Karpas-422 (cell line): ENCODE measurements at regions not wholly inside any gene's neighbourhood (a gene's known extent, or its start where the extent isn't known, plus 50 kb on each side); places are given as distances from the start of the nearest gene placed in this dataset.

ENCODE experiments used
- DNase-seq: peaks from one replicate; pipeline ENCODE4 v3.0.0-alpha.2; 2015
- H2AFZ ChIP-seq: fragments of 200-600 bp; sonication (generic); 2 replicates; pipeline ENCODE4 v1.6.1; 2014; ENCODE audit warnings: antibody characterized with exemption, low read length, mixed read lengths
- H3K27ac ChIP-seq: fragments of 200-600 bp; sonication (generic); 2 replicates; pipeline ENCODE4 v1.5.1; 2014; ENCODE audit warnings: mild to moderate bottlenecking, low read length, moderate library complexity
- H3K27me3 ChIP-seq: fragments of 200-600 bp; sonication (generic); 2 replicates; pipeline ENCODE4 v1.6.1; 2014; ENCODE audit warnings: low read length, mixed read lengths
- H3K36me3 ChIP-seq: fragments of 200-600 bp; sonication (generic); 2 replicates; pipeline ENCODE4 v1.6.1; 2014; ENCODE audit warnings: low read length, mixed read lengths; ENCODE audit not compliant: insufficient read depth
- H3K4me1 ChIP-seq: fragments of 200-600 bp; sonication (generic); 2 replicates; pipeline ENCODE4 v1.6.1; 2014; ENCODE audit warnings: mild to moderate bottlenecking, low read length, mixed read lengths
- H3K4me2 ChIP-seq: fragments of 200-600 bp; sonication (generic); 2 replicates; pipeline ENCODE4 v1.6.1; 2014; ENCODE audit warnings: low read length, low read depth, mild to moderate bottlenecking; ENCODE audit not compliant: poor library complexity, severe bottlenecking
- H3K4me3 ChIP-seq: fragments of 200-600 bp; sonication (generic); 2 replicates; pipeline ENCODE4 v1.5.1; 2014; ENCODE audit warnings: mild to moderate bottlenecking, antibody characterized with exemption, low read length, mixed read lengths
- H3K79me2 ChIP-seq: fragments of 200-600 bp; sonication (generic); 2 replicates; pipeline ENCODE4 v1.6.1; 2014; ENCODE audit warnings: mild to moderate bottlenecking, low read length, mixed read lengths
- H3K9ac ChIP-seq: fragments of 200-600 bp; sonication (generic); 2 replicates; pipeline ENCODE4 v1.6.0; 2014; ENCODE audit warnings: low read length
- H3K9me2 ChIP-seq: fragments of 200-600 bp; sonication (generic), shearing (Covaris generic); replicated peaks from 2 replicates; pipeline ENCODE4 v1.6.0; 2014; ENCODE audit warnings: mild to moderate bottlenecking, low read length, moderate library complexity; ENCODE audit not compliant: insufficient read depth
- H3K9me3 ChIP-seq: fragments of 300-700, 200-600 bp; sonication (generic); 2 replicates; pipeline ENCODE4 v1.6.1; 2014; ENCODE audit warnings: low read length, mixed read lengths
- H4K20me1 ChIP-seq: fragments of 200-600 bp; sonication (generic); 2 replicates; pipeline ENCODE4 v1.6.1; 2014; ENCODE audit warnings: mild to moderate bottlenecking, antibody characterized with exemption, low read length, low read depth; ENCODE audit not compliant: insufficient read depth

DNA sequence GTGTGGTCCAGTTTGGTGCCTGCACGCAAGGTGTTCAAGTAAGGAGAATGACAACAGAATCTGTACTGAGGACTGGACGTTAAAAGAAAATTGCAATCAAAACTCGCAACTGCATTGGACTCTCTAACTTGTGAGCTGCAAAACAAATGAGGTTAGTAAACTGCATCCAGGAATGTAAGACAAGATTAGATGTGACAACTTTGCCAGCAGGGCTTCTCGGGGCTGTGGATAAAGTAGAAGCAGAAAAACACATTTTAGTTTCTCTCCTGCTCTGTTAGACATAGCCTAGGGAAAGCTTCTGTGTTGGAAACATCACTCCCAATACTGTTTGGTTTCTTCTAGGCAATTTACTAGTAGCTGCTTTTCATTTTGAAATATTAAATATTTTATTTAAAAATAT lies 338.2 kb upstream of the NAV3 start:
- Histone ChIP-seq H3K36me3 (no peaks in the 10 kb centered on the region), H2AFZ (no peak overlapping the region), H3K9ac (no peak overlapping the region), H3K9me3 (no peaks in the 10 kb centered on the region), H3K4me3 (no peak overlapping the region), H3K4me1 (no peaks in the 10 kb centered on the region), H3K27ac (no peak overlapping the region), H3K4me2 (no peak overlapping the region), H3K9me2 (no peaks in the 10 kb centered on the region), H3K27me3 (no peaks in the 10 kb centered on the region), H4K20me1 (no peaks in the 10 kb centered on the region), H3K79me2 (no peaks in the 10 kb centered on the region)
- no peak for DNase-seq

DNA sequence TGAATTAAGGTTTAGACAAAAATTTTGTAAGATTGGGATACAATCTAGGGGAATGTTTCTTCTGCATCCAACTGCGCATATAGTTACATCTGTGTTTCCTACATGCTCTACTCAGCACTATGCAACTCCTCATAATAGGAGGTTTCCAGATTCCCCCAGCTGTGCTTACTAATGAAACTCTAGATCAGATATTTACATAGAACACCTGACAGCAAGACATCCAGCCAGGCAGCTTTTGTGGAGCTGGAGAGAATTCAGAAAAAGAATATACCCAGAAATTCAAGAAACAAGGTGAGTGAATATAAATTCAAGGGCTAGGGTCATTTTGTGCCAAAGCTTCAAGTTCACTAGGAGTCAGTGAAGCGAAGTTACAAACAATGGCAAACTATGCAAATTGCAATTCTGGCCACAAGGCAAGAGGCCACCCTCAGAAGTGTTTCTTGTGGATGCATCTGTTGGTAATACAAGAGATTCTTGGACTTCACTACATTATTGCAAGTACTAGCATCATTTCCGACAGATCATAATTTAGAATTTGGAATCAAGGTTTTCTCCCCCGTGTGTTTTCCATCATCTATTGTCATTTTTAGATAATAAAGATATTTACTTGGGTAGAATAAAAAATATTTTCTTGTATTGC lies 341.2 kb upstream of the NAV3 start:
- Histone ChIP-seq H2AFZ (no peak overlapping the region), H3K9me3 (no peaks in the 10 kb centered on the region), H3K27me3 (no peaks in the 10 kb centered on the region), H3K36me3 (no peaks in the 10 kb centered on the region), H3K9ac (no peak overlapping the region), H3K27ac (no peak overlapping the region), H4K20me1 (no peaks in the 10 kb centered on the region), H3K9me2 (no peaks in the 10 kb centered on the region), H3K4me3 (no peak overlapping the region), H3K4me1 (no peaks in the 10 kb centered on the region), H3K4me2 (no peak overlapping the region), H3K79me2 (no peaks in the 10 kb centered on the region)
- no peak for DNase-seq

DNA sequence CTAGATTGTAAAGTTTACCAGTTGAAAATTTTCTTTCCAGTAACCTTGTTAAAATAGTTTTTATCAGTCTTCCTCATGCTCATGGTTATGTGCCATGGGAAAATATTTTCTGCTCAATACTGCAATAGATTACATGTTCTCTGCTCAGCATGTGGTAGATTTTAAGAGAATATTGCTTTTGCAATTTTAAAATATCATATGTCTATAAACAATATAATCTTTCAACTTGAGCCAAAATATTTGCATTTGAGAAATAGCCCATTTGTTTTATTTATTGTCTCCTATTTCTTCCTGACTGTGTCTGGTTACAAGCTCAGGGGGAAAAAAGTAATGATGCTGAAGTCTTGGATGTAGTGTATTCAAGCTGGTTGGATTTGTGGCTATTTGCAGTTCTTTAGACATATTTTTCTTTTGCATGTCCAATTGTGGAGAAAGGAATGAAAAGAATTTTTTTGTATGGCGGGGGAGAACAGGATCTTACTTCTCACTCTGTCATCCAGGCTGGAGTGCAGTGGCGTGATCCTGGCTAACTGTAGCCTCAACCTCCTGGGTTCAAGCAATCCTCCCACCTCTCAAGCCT lies 342.6 kb upstream of the NAV3 start:
- no peak overlapping the region for H3K27ac ChIP-seq
- no peaks in the 10 kb centered on the region for H3K27me3 ChIP-seq
- H3K9me2 ChIP-seq = no peaks in the 10 kb centered on the region
- no peak for DNase-seq
- H3K4me3 ChIP-seq = no peak overlapping the region
- no peak overlapping the region for H3K4me2 ChIP-seq
- H3K9ac ChIP-seq = no peak overlapping the region
- no peaks in the 10 kb centered on the region for H3K36me3 ChIP-seq
- no peaks in the 10 kb centered on the region for H3K79me2 ChIP-seq
- no peak overlapping the region for H2AFZ ChIP-seq
- H4K20me1 ChIP-seq = no peaks in the 10 kb centered on the region
- no peaks in the 10 kb centered on the region for H3K4me1 ChIP-seq
- no peaks in the 10 kb centered on the region for H3K9me3 ChIP-seq

DNA sequence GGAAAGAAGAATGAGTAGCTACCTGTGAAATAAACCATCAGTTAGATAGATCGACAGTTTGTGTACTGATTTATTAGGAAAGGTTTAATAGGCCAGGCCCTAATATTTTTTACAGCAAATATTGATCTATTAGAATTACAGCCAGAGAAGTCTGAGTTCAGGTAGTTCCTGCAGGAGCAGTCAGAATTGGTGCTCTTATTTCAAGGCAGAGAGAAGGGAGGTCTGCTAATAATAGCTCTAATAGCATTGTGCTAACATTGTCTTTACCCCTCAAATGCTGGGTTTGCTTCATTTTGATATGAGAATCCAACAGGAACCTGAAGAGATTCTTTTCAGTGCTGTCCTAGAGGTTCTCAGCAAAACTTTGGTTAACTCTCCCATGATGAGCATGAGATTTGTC lies 343.8 kb upstream of the NAV3 start:
- H4K20me1 ChIP-seq = no peaks in the 10 kb centered on the region
- H3K27me3 ChIP-seq = no peaks in the 10 kb centered on the region
- no peak overlapping the region for H3K4me2 ChIP-seq
- H3K4me1 ChIP-seq = no peaks in the 10 kb centered on the region
- no peak overlapping the region for H3K9ac ChIP-seq
- H3K27ac ChIP-seq = no peak overlapping the region
- H3K9me2 ChIP-seq = no peaks in the 10 kb centered on the region
- no peak for DNase-seq
- no peak overlapping the region for H2AFZ ChIP-seq
- no peaks in the 10 kb centered on the region for H3K9me3 ChIP-seq
- H3K36me3 ChIP-seq = no peaks in the 10 kb centered on the region
- no peaks in the 10 kb centered on the region for H3K79me2 ChIP-seq
- H3K4me3 ChIP-seq = no peak overlapping the region

DNA sequence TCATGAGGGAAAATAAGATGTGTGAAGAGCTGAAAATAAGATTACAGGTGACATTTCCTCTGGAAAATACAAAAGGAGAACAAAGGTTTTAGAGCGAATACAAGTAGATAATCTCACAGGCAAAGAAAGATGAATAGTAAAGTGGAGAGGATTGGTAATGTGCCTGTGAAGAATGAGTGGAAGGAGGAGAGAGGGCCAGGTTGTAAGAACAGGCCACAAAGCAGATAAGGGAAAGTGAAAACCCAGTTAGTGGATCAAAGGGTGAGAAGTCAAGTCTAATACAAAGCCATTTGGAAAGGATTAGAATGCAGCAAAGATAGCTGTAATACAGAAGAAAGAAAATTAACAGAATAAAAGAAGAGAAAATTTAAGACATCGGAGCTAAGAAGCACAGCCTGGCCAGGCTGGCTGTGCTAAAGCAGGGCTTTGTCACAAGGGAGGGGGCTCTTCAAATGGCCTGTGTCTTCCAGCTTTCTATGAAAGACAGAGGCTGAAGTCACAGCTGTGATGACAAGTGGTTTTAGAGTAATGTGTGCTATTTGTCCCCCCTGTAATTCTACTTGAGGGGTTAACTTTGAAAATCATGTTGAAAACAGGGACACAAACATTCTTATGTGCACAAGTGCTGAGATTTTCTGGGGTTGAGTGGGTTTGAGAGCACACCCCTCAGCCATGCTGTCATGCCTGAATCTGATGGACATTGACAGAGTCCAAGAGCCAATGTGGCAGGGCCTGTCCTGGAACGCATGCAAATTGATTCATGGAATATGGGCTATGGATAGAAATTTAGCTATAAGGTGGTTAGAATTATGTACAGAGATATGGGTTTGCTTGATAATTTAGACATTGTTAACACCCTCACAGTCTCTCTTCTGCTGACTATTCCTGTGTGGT lies 344.5 kb upstream of the NAV3 start:
- Histone ChIP-seq H3K4me2 (no peak overlapping the region), H3K9me3 (no peaks in the 10 kb centered on the region), H3K27ac (no peak overlapping the region), H2AFZ (no peak overlapping the region), H3K27me3 (no peaks in the 10 kb centered on the region), H3K9ac (no peak overlapping the region), H3K36me3 (no peaks in the 10 kb centered on the region), H3K4me3 (no peak overlapping the region), H3K79me2 (no peaks in the 10 kb centered on the region), H4K20me1 (no peaks in the 10 kb centered on the region), H3K9me2 (no peaks in the 10 kb centered on the region), H3K4me1 (no peaks in the 10 kb centered on the region)
- DNase-seq = no peak

DNA sequence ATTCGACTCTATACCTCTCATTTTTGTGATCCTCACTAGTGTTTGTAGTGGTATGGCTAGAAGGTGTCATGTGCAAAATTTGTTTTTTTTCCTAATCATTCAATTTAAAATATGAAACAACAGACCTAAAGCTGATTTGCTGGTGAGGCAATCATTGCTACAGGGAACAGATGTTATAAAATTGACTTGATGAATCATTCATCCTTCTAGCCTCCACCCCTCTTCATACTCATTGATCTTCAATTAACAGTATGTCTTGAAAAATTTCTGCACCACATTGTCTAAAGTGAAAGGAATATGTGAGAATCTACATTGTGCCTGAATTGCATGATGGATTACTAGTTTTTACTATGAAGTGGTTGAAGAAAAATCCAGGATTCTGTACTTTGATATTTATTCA lies 349.0 kb upstream of the NAV3 start:
- Histone ChIP-seq H4K20me1 (no peaks in the 10 kb centered on the region), H3K9me3 (no peaks in the 10 kb centered on the region), H3K9me2 (no peaks in the 10 kb centered on the region), H3K4me3 (no peak overlapping the region), H3K79me2 (no peaks in the 10 kb centered on the region), H3K36me3 (no peaks in the 10 kb centered on the region), H3K4me2 (no peak overlapping the region), H3K9ac (no peak overlapping the region), H3K4me1 (no peaks in the 10 kb centered on the region), H3K27me3 (no peaks in the 10 kb centered on the region), H2AFZ (no peak overlapping the region), H3K27ac (no peak overlapping the region)
- DNase-seq = no peak

DNA sequence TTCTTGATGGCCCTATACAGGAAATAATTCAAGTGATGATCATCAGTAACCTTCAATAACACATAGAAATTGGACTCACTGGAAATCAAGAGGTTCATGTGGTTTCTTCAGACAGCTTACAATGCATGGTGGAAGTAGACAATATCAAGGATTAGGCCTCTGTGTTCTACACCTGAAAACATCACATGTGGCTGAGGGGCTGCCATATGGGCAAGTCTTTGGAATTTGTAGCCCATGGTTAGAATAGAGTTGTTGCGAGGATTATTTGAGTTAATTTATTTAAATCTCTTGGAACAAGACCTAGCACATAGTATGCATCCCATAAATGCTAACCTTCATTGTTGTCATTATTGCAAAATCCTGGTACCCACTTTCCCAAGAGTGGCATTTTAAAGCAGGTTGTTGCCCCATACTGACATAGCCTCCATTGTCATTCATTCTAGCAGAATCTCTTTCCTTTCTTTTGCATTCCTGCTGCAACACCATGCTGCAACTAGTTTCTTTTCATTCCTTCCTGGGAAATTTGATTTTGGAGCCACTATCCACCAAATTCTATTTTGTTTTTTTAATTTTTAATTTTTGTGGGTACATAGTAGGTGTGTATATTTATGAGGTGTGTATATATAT lies 352.7 kb upstream of the NAV3 start:
- H4K20me1 ChIP-seq = no peaks in the 10 kb centered on the region
- H3K9ac ChIP-seq = no peak overlapping the region
- no peak overlapping the region for H3K4me3 ChIP-seq
- no peaks in the 10 kb centered on the region for H3K79me2 ChIP-seq
- no peak overlapping the region for H3K4me2 ChIP-seq
- no peaks in the 10 kb centered on the region for H3K9me2 ChIP-seq
- H3K27me3 ChIP-seq = no peaks in the 10 kb centered on the region
- no peak for DNase-seq
- no peaks in the 10 kb centered on the region for H3K9me3 ChIP-seq
- no peak overlapping the region for H3K27ac ChIP-seq
- H3K4me1 ChIP-seq = no peaks in the 10 kb centered on the region
- H2AFZ ChIP-seq = no peak overlapping the region
- no peaks in the 10 kb centered on the region for H3K36me3 ChIP-seq

DNA sequence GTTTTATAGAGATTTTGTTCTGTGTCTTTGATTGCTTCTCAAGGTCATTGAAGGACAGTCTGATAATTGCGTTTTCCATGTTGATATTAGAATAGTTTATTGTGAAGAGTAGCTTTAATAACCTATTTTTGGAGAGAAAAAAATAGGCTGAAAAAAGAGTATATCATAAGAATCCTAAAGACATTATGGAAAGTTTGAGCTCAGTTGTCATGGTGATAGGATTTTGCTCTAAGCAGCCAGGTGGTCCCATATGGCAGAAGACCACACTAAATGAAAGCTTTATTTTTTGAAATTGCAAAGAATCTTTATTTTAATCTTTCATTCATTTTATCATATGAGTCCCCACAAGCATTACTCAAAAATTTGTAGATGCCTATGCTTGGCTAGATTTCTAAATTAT lies 358.9 kb upstream of the NAV3 start:
- Histone ChIP-seq H3K27me3 (no peaks in the 10 kb centered on the region), H4K20me1 (no peaks in the 10 kb centered on the region), H3K36me3 (no peaks in the 10 kb centered on the region), H2AFZ (no peak overlapping the region), H3K4me3 (no peak overlapping the region), H3K9me3 (no peaks in the 10 kb centered on the region), H3K4me1 (no peaks in the 10 kb centered on the region), H3K9me2 (no peaks in the 10 kb centered on the region), H3K27ac (no peak overlapping the region), H3K9ac (no peak overlapping the region), H3K79me2 (no peaks in the 10 kb centered on the region), H3K4me2 (no peak overlapping the region)
- DNase-seq = no peak
